Calu3 (cell line): ENCODE measurements at regions not wholly inside any gene's neighbourhood (a gene's known extent, or its start where the extent isn't known, plus 50 kb on each side); places are given as distances from the start of the nearest gene placed in this dataset.

Experiments
- BruUV-seq: library from RNA; stranded (reverse); fragments of 400-500 nt; replicated peaks from 2 replicates; lab custom pipeline; 2021; lab: Mats Ljungman, UMichigan
- CTCF ChIA-PET: fragments of 300-600 bp; sonication (Branson Sonifier 250); formaldehyde crosslinking; loops from one replicate; lab custom pipeline; 2022; ENCODE audit warnings: antibody characterized with exemption; lab: Charles Lee
- DNase-seq: peaks from one replicate; pipeline ENCODE4 v3.0.0; 2022
- H3K27ac Mint-ChIP-seq: one replicate; pipeline ENCODE4 v1.8.0; 2022; ENCODE audit warnings: mixed read lengths; ENCODE audit not compliant: unreplicated experiment
- H3K27me3 Mint-ChIP-seq: one replicate; pipeline ENCODE4 v1.8.0; 2022; ENCODE audit warnings: mixed read lengths; ENCODE audit not compliant: unreplicated experiment
- H3K36me3 Mint-ChIP-seq: one replicate; pipeline ENCODE4 v1.8.0; 2022; ENCODE audit warnings: mild to moderate bottlenecking, moderate library complexity, mixed read lengths; ENCODE audit not compliant: insufficient read depth, unreplicated experiment
- H3K4me1 Mint-ChIP-seq: one replicate; pipeline ENCODE4 v1.8.0; 2022; ENCODE audit warnings: mild to moderate bottlenecking, low read depth, mixed read lengths; ENCODE audit not compliant: unreplicated experiment
- H3K4me3 Mint-ChIP-seq: one replicate; pipeline ENCODE4 v1.8.0; 2022; ENCODE audit warnings: mild to moderate bottlenecking, low read depth, moderate library complexity, mixed read lengths; ENCODE audit not compliant: unreplicated experiment
- H3K9me3 Mint-ChIP-seq: one replicate; pipeline ENCODE4 v1.8.0; 2022; ENCODE audit warnings: low read depth, mixed read lengths; ENCODE audit not compliant: unreplicated experiment
- intact Hi-C: fragments of 100-400 bp; cut with micrococcal nuclease; formaldehyde crosslinking; loops from one replicate; pipeline ENCODE4 v1.10.0; 2022; ENCODE audit not compliant: unreplicated experiment
- TF ChIP-seq, protein P1 (sequence below): fragments of 200-600 bp; IDR thresholded peaks from one replicate; pipeline ENCODE4 v1.8.0; 2022; ENCODE audit warnings: antibody characterized with exemption; ENCODE audit not compliant: unreplicated experiment

DNA sequence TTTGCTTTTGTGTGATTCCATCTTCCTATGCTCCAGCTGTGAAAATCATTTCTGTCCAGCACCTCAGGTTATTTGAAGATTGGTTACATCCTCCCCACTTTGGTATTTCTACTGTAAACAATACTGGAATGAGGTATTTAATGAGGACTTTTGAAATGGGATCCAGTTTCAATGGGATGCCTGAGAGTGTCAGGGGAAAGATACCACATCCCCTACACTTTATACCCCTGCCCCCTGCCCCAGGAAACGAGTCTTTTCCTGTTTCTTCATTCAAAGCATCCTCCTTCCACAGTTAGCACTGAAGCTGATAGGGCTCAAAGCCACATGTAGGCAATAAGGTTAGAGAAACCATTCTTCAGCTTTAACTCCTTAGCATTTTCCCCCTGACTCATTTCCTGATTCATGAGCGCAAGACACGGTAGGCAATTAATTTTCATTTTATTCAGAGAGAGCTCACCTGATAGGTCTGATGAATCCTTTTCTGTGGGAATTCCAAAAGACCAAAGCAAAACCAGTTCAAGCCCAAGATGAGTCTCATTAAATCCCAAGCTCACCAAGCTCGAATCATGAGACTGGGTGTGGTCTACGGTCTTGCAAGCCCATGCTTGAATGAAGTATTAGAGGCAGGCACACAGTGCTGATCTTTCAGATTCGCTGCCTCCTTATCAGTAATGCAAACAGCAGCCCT is 143.6 kb upstream of the CRY1 start:
- H3K27ac Mint-ChIP-seq: no peak overlapping the region
- no peaks in the 10 kb centered on the region for H3K4me1 Mint-ChIP-seq
- no peak for DNase-seq
- no peak overlapping the region for H3K4me3 Mint-ChIP-seq
- CTCF ChIA-PET: no interaction called here
- H3K27me3 Mint-ChIP-seq: peaks cover 50% of the 10 kb centered on the region
- BruUV-seq: no TSS peak
- intact Hi-C loops: no loop called here
- TF ChIP-seq, protein P1, sequence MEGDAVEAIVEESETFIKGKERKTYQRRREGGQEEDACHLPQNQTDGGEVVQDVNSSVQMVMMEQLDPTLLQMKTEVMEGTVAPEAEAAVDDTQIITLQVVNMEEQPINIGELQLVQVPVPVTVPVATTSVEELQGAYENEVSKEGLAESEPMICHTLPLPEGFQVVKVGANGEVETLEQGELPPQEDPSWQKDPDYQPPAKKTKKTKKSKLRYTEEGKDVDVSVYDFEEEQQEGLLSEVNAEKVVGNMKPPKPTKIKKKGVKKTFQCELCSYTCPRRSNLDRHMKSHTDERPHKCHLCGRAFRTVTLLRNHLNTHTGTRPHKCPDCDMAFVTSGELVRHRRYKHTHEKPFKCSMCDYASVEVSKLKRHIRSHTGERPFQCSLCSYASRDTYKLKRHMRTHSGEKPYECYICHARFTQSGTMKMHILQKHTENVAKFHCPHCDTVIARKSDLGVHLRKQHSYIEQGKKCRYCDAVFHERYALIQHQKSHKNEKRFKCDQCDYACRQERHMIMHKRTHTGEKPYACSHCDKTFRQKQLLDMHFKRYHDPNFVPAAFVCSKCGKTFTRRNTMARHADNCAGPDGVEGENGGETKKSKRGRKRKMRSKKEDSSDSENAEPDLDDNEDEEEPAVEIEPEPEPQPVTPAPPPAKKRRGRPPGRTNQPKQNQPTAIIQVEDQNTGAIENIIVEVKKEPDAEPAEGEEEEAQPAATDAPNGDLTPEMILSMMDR: no peak
- H3K9me3 Mint-ChIP-seq: no peaks in the 10 kb centered on the region
- H3K36me3 Mint-ChIP-seq: no peaks in the 10 kb centered on the region

DNA sequence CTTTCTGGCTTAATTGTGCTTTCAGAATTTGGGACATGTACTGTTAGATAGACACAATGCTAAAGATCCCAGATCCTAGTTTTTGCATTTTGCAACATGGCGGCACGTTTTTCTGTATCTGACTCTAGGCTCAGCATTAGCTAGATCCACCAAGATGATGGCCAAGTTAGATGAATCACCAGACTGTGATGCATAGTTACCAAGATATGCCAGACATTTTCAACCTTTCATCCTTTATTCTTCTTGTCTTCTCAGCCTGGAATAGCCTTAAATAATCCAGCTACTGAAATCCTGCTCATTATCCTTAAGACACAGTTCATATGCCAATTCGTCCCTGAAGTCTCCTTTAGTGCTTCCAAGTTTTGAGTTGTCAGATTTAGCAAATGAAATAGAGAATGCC is 144.9 kb upstream of the CRY1 start:
- Mint-ChIP-seq H3K4me3 (no peak overlapping the region), H3K4me1 (no peaks in the 10 kb centered on the region), H3K27me3 (peaks cover 63% of the 10 kb centered on the region), H3K36me3 (no peaks in the 10 kb centered on the region), H3K9me3 (no peaks in the 10 kb centered on the region), H3K27ac (no peak overlapping the region)
- no peak for DNase-seq
- CTCF ChIA-PET: no interaction called here
- no TSS peak for BruUV-seq
- intact Hi-C loops: no loop called here
- TF ChIP-seq, protein P1: no peak

DNA sequence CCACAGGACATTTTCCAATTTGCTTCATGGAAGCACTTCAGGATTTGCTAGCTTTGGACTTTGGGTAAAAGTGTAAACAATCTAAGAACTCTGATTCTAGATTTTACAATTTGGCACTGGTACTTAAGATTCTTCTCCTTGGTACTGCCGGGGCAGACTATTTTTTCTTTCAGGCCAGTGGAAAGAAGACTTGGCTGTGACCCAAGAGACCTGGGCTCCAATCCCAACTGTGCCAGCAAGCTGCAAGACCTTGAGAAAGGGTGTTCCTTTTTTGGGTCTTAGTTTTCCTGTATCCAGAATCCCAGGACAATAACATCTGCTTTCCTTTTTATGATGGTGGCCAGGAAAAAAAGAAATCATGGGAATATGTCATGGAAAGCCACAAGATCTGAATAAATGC is 148.1 kb upstream of the CRY1 start:
- no peak overlapping the region for H3K4me3 Mint-ChIP-seq
- H3K9me3 Mint-ChIP-seq: no peaks in the 10 kb centered on the region
- no peak overlapping the region for H3K27ac Mint-ChIP-seq
- no peaks in the 10 kb centered on the region for H3K4me1 Mint-ChIP-seq
- DNase-seq: no peak
- CTCF ChIA-PET: no interaction called here
- H3K27me3 Mint-ChIP-seq: peaks cover 94% of the 10 kb centered on the region
- TF ChIP-seq, protein P1: no peak
- BruUV-seq: no TSS peak
- intact Hi-C loops: no loop called here
- no peaks in the 10 kb centered on the region for H3K36me3 Mint-ChIP-seq

DNA sequence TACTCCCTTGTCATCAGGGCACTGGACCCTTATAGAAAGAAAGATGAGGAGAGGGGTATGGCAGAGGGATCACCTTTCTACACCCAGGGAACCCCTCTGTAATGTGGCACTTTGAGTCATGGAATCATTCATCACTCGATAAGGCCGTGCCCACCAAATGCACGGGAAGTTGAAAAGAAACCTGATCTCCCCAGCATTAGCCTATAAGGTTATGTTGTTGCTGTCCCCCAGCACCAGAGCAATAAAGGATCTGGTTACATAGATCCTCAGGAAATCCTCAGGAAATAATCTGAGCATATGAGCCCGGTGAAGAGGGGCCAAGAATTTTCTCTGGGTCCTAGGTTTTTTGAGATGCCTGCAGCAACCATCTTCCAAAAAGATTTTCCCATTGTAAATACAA is 148.8 kb upstream of the CRY1 start:
- DNase-seq: no peak
- Mint-ChIP-seq H3K4me3 (no peak overlapping the region), H3K36me3 (no peaks in the 10 kb centered on the region), H3K27ac (no peak overlapping the region), H3K9me3 (no peaks in the 10 kb centered on the region), H3K27me3 (peaks cover 88% of the 10 kb centered on the region), H3K4me1 (no peaks in the 10 kb centered on the region)
- CTCF ChIA-PET: no interaction called here
- BruUV-seq: no TSS peak
- TF ChIP-seq, protein P1: no peak
- intact Hi-C loops: no loop called here
